Right lobe of liver (tissue), 4 donors: ENCODE measurements at regions not wholly inside any gene's neighbourhood (a gene's known extent, or its start where the extent isn't known, plus 50 kb on each side); places are given as distances from the start of the nearest gene placed in this dataset.

Experiments
- CTCF ChIP-seq, 4 donors: fragments of 200-600 bp in 3 of 4; fragments of 450-650 bp in 1 of 4; IDR thresholded peaks; one replicate each; pipeline versions ENCODE4 v1.5.1 to v1.8.0; 2016 to 2022; ENCODE audit warnings: antibody characterized with exemption in 4 of 4, mild to moderate bottlenecking in 2 of 4
- POLR2A ChIP-seq: fragments of 450-650 bp; IDR thresholded peaks from one replicate; pipeline ENCODE4 v1.6.1; 2017; ENCODE audit warnings: antibody characterized with exemption, mild to moderate bottlenecking
- donor health status: DM: no; HTN: no; CAD: no.
- donor health status: DM: no; HTN: no; CAD: no.
- donor health status: DM: no; HTN: yes; CAD: no.

DNA sequence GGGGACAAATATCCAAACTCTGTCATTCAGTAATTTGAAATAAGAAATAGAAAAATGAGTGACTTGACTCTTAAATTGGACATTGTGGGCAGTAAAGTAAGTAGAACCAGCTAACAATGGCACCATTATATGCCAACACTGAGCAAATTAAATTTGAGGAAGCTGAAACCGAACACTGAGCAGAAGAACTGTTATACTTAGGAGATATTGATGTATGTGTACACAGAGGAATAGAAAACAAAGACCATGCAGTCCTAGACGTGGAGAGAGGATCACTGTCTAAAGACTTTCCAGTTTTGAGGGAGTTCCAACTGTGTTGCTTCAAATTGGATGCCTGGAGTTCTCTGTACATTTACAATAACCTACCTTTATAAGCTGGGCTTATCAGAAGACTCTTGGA lies 427.0 kb upstream of the EYS start:
- no peak for TF ChIP-seq POLR2A
- no peak for TF ChIP-seq CTCF (IDR thresholded peaks at IDR 0.05)
